ENCODE measurements at regions not wholly inside any gene's neighbourhood (a gene's known extent, or its start where the extent isn't known, plus 50 kb on each side); places are given as distances from the start of the nearest gene placed in this dataset.

DNA sequence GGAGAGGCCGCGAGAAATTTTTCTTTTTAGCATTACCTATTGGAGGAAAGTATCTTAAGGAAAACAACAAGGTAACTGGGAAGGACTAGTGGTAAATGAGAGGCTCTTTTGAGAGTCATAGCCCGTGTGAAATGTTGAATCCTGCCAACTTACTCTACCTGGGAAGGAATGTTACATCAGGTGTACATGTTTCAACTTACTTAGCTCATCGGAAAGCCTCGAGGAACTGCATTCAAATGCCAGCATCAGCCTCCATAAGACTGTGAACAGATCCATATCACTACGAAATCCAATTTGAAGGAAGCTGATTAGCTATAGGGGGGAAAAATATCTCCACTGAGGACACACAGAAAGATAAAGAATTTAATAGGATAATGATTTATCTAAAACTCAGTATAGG, 72.3 kb upstream of the PDZRN3 start:
- TF ChIP-seq, protein P1, sequence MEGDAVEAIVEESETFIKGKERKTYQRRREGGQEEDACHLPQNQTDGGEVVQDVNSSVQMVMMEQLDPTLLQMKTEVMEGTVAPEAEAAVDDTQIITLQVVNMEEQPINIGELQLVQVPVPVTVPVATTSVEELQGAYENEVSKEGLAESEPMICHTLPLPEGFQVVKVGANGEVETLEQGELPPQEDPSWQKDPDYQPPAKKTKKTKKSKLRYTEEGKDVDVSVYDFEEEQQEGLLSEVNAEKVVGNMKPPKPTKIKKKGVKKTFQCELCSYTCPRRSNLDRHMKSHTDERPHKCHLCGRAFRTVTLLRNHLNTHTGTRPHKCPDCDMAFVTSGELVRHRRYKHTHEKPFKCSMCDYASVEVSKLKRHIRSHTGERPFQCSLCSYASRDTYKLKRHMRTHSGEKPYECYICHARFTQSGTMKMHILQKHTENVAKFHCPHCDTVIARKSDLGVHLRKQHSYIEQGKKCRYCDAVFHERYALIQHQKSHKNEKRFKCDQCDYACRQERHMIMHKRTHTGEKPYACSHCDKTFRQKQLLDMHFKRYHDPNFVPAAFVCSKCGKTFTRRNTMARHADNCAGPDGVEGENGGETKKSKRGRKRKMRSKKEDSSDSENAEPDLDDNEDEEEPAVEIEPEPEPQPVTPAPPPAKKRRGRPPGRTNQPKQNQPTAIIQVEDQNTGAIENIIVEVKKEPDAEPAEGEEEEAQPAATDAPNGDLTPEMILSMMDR (conservative IDR thresholded peaks at IDR 0.05; ENCODE audit: low read depth, low read length): no peak
- no peak for TF ChIP-seq EZH2 (IDR thresholded peaks at IDR 0.05; ENCODE audit: borderline replicate concordance, low read depth, low read length, poor library complexity, severe bottlenecking)
